HUDEP-2 (cell line): ENCODE measurements at regions not wholly inside any gene's neighbourhood (a gene's known extent, or its start where the extent isn't known, plus 50 kb on each side); places are given as distances from the start of the nearest gene placed in this dataset.

Experiments used
- DNase-seq, 76 experiments: peaks; one replicate each; lab custom pipeline; 2025; ENCODE audit not compliant: unreplicated experiment in 76 of 76; lab: John Stamatoyannopoulos, UW

- no peak for DNase-seq
Measured at GRCh38 chr11:107222431-107222830, 204.2 kb upstream of the GUCY1A2 start.

GRCh38 chr11:107221748-107222285, 203.5 kb upstream of the GUCY1A2 start:
- no peak for DNase-seq

GRCh38 chr11:107218123-107219013, 200.1 kb upstream of the GUCY1A2 start:
- DNase-seq, result no peak

- no peak for DNase-seq
Measured at GRCh38 chr11:107217444-107217843, 199.2 kb upstream of the GUCY1A2 start.

GRCh38 chr11:107215010-107215409, 196.7 kb upstream of the GUCY1A2 start:
- DNase-seq, result no peak

- DNase-seq, result no peak
Measured at GRCh38 chr11:107203656-107204055, 185.4 kb upstream of the GUCY1A2 start.

- DNase-seq, result no peak
Measured at GRCh38 chr11:107202241-107202640, 184.0 kb upstream of the GUCY1A2 start.

- DNase-seq, result no peak
Measured at GRCh38 chr11:107198490-107199007, 180.3 kb upstream of the GUCY1A2 start.

GRCh38 chr11:107197932-107198331, 179.7 kb upstream of the GUCY1A2 start:
- no peak for DNase-seq

GRCh38 chr11:107196732-107197131, 178.5 kb upstream of the GUCY1A2 start:
- no peak for DNase-seq

- DNase-seq, result no peak
Measured at GRCh38 chr11:107184986-107185385, 166.7 kb upstream of the GUCY1A2 start.

- DNase-seq, result no peak
Measured at GRCh38 chr11:107183953-107184352, 165.7 kb upstream of the GUCY1A2 start.

GRCh38 chr11:107182978-107183377, 164.7 kb upstream of the GUCY1A2 start:
- no peak for DNase-seq

GRCh38 chr11:107180236-107180635, 162.0 kb upstream of the GUCY1A2 start:
- no peak for DNase-seq

- DNase-seq, result no peak
Measured at GRCh38 chr11:107179829-107180228, 161.6 kb upstream of the GUCY1A2 start.

GRCh38 chr11:107177106-107177477, 158.8 kb upstream of the GUCY1A2 start:
- DNase-seq, result no peak

GRCh38 chr11:107176148-107177105, 158.2 kb upstream of the GUCY1A2 start:
- DNase-seq, result no peak

GRCh38 chr11:107174856-107175255, 156.6 kb upstream of the GUCY1A2 start:
- DNase-seq, result no peak

GRCh38 chr11:107172996-107173395, 154.7 kb upstream of the GUCY1A2 start:
- no peak for DNase-seq

- no peak for DNase-seq
Measured at GRCh38 chr11:107157809-107158187, 139.5 kb upstream of the GUCY1A2 start.
